B cell (primary cell): ENCODE measurements at regions not wholly inside any gene's neighbourhood (a gene's known extent, or its start where the extent isn't known, plus 50 kb on each side); places are given as distances from the start of the nearest gene placed in this dataset.

Source experiments
- EZH2 ChIP-seq: IDR thresholded peaks from 2 replicates; pipeline ENCODE4 v1.6.1; 2012; ENCODE audit warnings: borderline replicate concordance, low read depth, mild to moderate bottlenecking, moderate library complexity, low read length; ENCODE audit not compliant: insufficient read depth, poor library complexity, severe bottlenecking
- TF ChIP-seq, protein P1 (sequence below): fragments of 200-600 bp; IDR thresholded peaks from one replicate; pipeline ENCODE4 v1.8.0; 2022; ENCODE audit warnings: antibody characterized with exemption, mild to moderate bottlenecking

DNA sequence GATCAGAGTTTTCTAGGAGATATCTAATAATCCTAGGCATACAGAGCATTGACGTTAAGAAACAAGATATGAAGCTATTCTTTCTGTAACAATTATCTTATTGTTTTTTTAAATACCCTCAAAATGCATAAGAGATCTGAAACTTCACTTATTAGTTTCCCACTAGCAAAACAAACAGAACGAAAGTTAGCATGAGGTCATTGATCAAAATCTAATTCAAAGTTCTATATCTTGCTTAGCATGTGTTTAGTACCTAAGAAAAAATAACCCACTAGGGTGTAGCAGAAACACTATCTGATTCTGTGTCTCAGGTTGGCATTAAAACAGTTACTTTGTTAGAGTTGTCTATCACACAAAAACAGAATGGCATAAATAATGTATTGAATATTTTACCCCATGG lies 1288.4 kb downstream of the EPHA7 start:
- TF ChIP-seq, protein P1, sequence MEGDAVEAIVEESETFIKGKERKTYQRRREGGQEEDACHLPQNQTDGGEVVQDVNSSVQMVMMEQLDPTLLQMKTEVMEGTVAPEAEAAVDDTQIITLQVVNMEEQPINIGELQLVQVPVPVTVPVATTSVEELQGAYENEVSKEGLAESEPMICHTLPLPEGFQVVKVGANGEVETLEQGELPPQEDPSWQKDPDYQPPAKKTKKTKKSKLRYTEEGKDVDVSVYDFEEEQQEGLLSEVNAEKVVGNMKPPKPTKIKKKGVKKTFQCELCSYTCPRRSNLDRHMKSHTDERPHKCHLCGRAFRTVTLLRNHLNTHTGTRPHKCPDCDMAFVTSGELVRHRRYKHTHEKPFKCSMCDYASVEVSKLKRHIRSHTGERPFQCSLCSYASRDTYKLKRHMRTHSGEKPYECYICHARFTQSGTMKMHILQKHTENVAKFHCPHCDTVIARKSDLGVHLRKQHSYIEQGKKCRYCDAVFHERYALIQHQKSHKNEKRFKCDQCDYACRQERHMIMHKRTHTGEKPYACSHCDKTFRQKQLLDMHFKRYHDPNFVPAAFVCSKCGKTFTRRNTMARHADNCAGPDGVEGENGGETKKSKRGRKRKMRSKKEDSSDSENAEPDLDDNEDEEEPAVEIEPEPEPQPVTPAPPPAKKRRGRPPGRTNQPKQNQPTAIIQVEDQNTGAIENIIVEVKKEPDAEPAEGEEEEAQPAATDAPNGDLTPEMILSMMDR = no peak
- no peak for TF ChIP-seq EZH2
